ENCODE measurements at regions not wholly inside any gene's neighbourhood (a gene's known extent, or its start where the extent isn't known, plus 50 kb on each side); places are given as distances from the start of the nearest gene placed in this dataset.

- 58% methylated on average over 1 of the region's 1 CpG for WGBS (ENCODE audit: insufficient coverage, insufficient replicate concordance, low lambda C conversion rate, missing lambda C conversion rate)
- no peak overlapping the region for H2AFZ ChIP-seq (ENCODE audit: control insufficient read depth, low read depth, low read length)
- in situ Hi-C loops (cut with MboI) = no loop called here
- no peak overlapping the region for H3K27ac ChIP-seq (ENCODE audit: control insufficient read depth, insufficient read depth)
- BruUV-seq (replicated peaks) = no TSS peak
- ChIA-PET RAD21 (ENCODE audit: unreplicated experiment) (no interaction called here), SMC1A (ENCODE audit: uncharacterized antibody, unreplicated experiment) (interaction anchor here (0.7 to 1.0 kb wide), 2 partner anchors 11 to 107 kb away, joined by 3 read pairs; no protein-coding TSS in a partner anchor), POLR2A (no interaction called here), CTCF (interaction anchor here (1.2 to 1.3 kb wide), 2 partner anchors 9 to 71 kb away, joined by 3 read pairs; no protein-coding TSS in a partner anchor)
- FAIRE-seq (no peak), DNase-seq (ENCODE audit: low read depth, low spot score) (no peak), ATAC-seq (no peak)
- no peaks in the 10 kb centered on the region for H3K4me1 ChIP-seq (ENCODE audit: control insufficient read depth, insufficient read depth, low read length)
- no peak overlapping the region for H3K4me2 ChIP-seq (ENCODE audit: control insufficient read depth, insufficient read depth)
- no peaks in the 10 kb centered on the region for H4K20me1 ChIP-seq (ENCODE audit: control insufficient read depth, insufficient read depth)
- H3K4me3 ChIP-seq = no peak overlapping the region
- no peaks in the 10 kb centered on the region for H3K9me3 ChIP-seq (replicated peaks; ENCODE audit: control insufficient read depth, insufficient read depth, low read length)
- H3K79me2 ChIP-seq (ENCODE audit: control insufficient read depth, insufficient read depth, low read length) = no peaks in the 10 kb centered on the region
- H3K27me3 ChIP-seq (replicated peaks in 1 of 2; ENCODE audit: control insufficient read depth in 2 of 2, insufficient read depth in 2 of 2, low read length in 1 of 2) = no peaks in the 10 kb centered on the region
- H3K9ac ChIP-seq (ENCODE audit: control insufficient read depth, insufficient read depth, low read length) = no peak overlapping the region
- no peaks in the 10 kb centered on the region for H3K36me3 ChIP-seq (ENCODE audit: control insufficient read depth in 2 of 2, insufficient read depth in 2 of 2, low read length in 1 of 2)
- intact Hi-C loops (cut with micrococcal nuclease; ENCODE audit: unreplicated experiment) = no loop called here
- TF ChIP-seq JUND (IDR thresholded peaks at IDR 0.05; ENCODE audit: low read depth, low read length) (no peak), ZBTB11 (CRISPR knock-in tag; IDR thresholded peaks at IDR 0.05) (no peak), EP300 (IDR thresholded peaks at IDR 0.05; ENCODE audit: borderline replicate concordance in 1 of 2, control insufficient read depth in 1 of 2, low read depth in 2 of 2, low read length in 2 of 2) (no peak), HDAC6 (IDR thresholded peaks at IDR 0.05; ENCODE audit: unreplicated experiment) (no peak), TCF7 (IDR thresholded peaks at IDR 0.05; ENCODE audit: borderline replicate concordance) (no peak), SMAD1 (IDR thresholded peaks at IDR 0.05; ENCODE audit: low read depth, partially characterized antibody) (no peak), NR2C2 (IDR thresholded peaks at IDR 0.05; ENCODE audit: borderline replicate concordance, control insufficient read depth, insufficient read length, low read depth) (no peak), TAF1 (IDR thresholded peaks at IDR 0.05; ENCODE audit: borderline replicate concordance, low read depth, low read length) (no peak), NKRF (conservative IDR thresholded peaks at IDR 0.05) (no peak), E2F8 (IDR thresholded peaks at IDR 0.05; ENCODE audit: low read depth, partially characterized antibody) (no peak), BHLHE40 (IDR thresholded peaks at IDR 0.05; ENCODE audit: borderline replicate concordance in 1 of 2, low read depth in 2 of 2, low read length in 1 of 2) (no peak), SMARCA5 (IDR thresholded peaks at IDR 0.05) (no peak), CBX3 (IDR thresholded peaks at IDR 0.05; ENCODE audit: borderline replicate concordance, low read depth) (no peak), ZNF274 (IDR thresholded peaks at IDR 0.05; ENCODE audit: insufficient read depth, insufficient read length) (no peak), BCL11A (IDR thresholded peaks at IDR 0.05; ENCODE audit: low read depth, low read length) (no peak), NFYA (IDR thresholded peaks at IDR 0.05; ENCODE audit: borderline replicate concordance, low read depth, low read length) (no peak), MYC (IDR thresholded peaks at IDR 0.05; ENCODE audit: insufficient read depth, insufficient read length, insufficient replicate concordance, low read length, severe bottlenecking) (no peak)
These were observed 2539.0 kb upstream of the PCDH20 start for GRCh38 chr13:63954683-63955082.
